ENCODE measurements at regions not wholly inside any gene's neighbourhood (a gene's known extent, or its start where the extent isn't known, plus 50 kb on each side); places are given as distances from the start of the nearest gene placed in this dataset.

- DNase-seq (ENCODE audit: low read depth) (no peak), FAIRE-seq (no peak)
- H3K27me3 Mint-ChIP-seq (ENCODE audit: low read depth, unreplicated experiment): no peaks in the 10 kb centered on the region
- no peaks in the 10 kb centered on the region for H3K4me1 Mint-ChIP-seq (ENCODE audit: low read depth, unreplicated experiment)
- Histone ChIP-seq H3K36me3 (ENCODE audit: insufficient read depth, low read length) (no peaks in the 10 kb centered on the region), H3K4me3 (ENCODE audit: insufficient read depth, low read depth, low read length) (no peak overlapping the region), H3K27me3 (ENCODE audit: insufficient read depth, low read length) (no peaks in the 10 kb centered on the region), H3K9me3 (ENCODE audit: insufficient read depth, low read depth, low read length) (no peaks in the 10 kb centered on the region), H2AFZ (ENCODE audit: low read depth, low read length) (no peak overlapping the region), H3K79me2 (ENCODE audit: insufficient read depth, low read length) (no peaks in the 10 kb centered on the region), H3K27ac (ENCODE audit: low read depth, low read length) (no peak overlapping the region), H3K4me2 (ENCODE audit: low read length) (no peak overlapping the region), H3K4me1 (ENCODE audit: insufficient read depth, low read length) (no peaks in the 10 kb centered on the region), H4K20me1 (ENCODE audit: insufficient read depth, low read length) (no peaks in the 10 kb centered on the region), H3K9ac (ENCODE audit: low read length) (no peak overlapping the region)
- no peak overlapping the region for H3K4me3 Mint-ChIP-seq (ENCODE audit: unreplicated experiment)
- no peak overlapping the region for H3K27ac Mint-ChIP-seq (ENCODE audit: unreplicated experiment)
- H3K36me3 Mint-ChIP-seq (ENCODE audit: low read depth, unreplicated experiment): no peaks in the 10 kb centered on the region
- TF ChIP-seq EZH2 (IDR thresholded peaks at IDR 0.05; ENCODE audit: insufficient read depth, low read length): no peak
- TF ChIP-seq CTCF (IDR thresholded peaks at IDR 0.05; ENCODE audit: insufficient read depth, low read depth, low read length): no peak
- no peaks in the 10 kb centered on the region for H3K9me3 Mint-ChIP-seq (ENCODE audit: unreplicated experiment)
Observed at GRCh38 chr6:27053738-27054137, 193.8 kb upstream of the PRSS16 start.

GRCh38 chr6:27056615-27057014 is 190.9 kb upstream of the PRSS16 start:
- TF ChIP-seq EZH2 (IDR thresholded peaks at IDR 0.05; ENCODE audit: insufficient read depth, low read length): no peak
- no peak for TF ChIP-seq CTCF (IDR thresholded peaks at IDR 0.05; ENCODE audit: insufficient read depth, low read depth, low read length)

GRCh38 chr6:27059621-27060425 is 187.7 kb upstream of the PRSS16 start:
- TF ChIP-seq CTCF (IDR thresholded peaks at IDR 0.05; ENCODE audit: insufficient read depth, low read depth, low read length): no peak
- no peak for TF ChIP-seq EZH2 (IDR thresholded peaks at IDR 0.05; ENCODE audit: insufficient read depth, low read length)
- H2AFZ ChIP-seq (ENCODE audit: low read depth, low read length): no peak overlapping the region
- H3K9ac ChIP-seq (ENCODE audit: low read length): no peak overlapping the region
- DNase-seq (ENCODE audit: low read depth) (no peak), FAIRE-seq (no peak)
- no peaks in the 10 kb centered on the region for H4K20me1 ChIP-seq (ENCODE audit: insufficient read depth, low read length)
- H3K4me3 ChIP-seq (ENCODE audit: insufficient read depth, low read depth, low read length): no peak overlapping the region
- Mint-ChIP-seq H3K9me3 (ENCODE audit: unreplicated experiment) (no peaks in the 10 kb centered on the region), H3K27me3 (ENCODE audit: low read depth, unreplicated experiment) (no peaks in the 10 kb centered on the region), H3K4me1 (ENCODE audit: low read depth, unreplicated experiment) (peaks cover 3% of the 10 kb centered on the region), H3K27ac (ENCODE audit: unreplicated experiment) (no peak overlapping the region), H3K4me3 (ENCODE audit: unreplicated experiment) (no peak overlapping the region), H3K36me3 (ENCODE audit: low read depth, unreplicated experiment) (no peaks in the 10 kb centered on the region)
- no peaks in the 10 kb centered on the region for H3K4me1 ChIP-seq (ENCODE audit: insufficient read depth, low read length)
- H3K27ac ChIP-seq (ENCODE audit: low read depth, low read length): no peak overlapping the region
- no peaks in the 10 kb centered on the region for H3K36me3 ChIP-seq (ENCODE audit: insufficient read depth, low read length)
- H3K79me2 ChIP-seq (ENCODE audit: insufficient read depth, low read length): no peaks in the 10 kb centered on the region
- H3K9me3 ChIP-seq (ENCODE audit: insufficient read depth, low read depth, low read length): no peaks in the 10 kb centered on the region
- H3K27me3 ChIP-seq (ENCODE audit: insufficient read depth, low read length): no peaks in the 10 kb centered on the region
- H3K4me2 ChIP-seq (ENCODE audit: low read length): no peak overlapping the region

More at GRCh38 chr6:27056615-27057014, 190.9 kb upstream of the PRSS16 start:
- no peak overlapping the region for H2AFZ ChIP-seq (ENCODE audit: low read depth, low read length)
- no peaks in the 10 kb centered on the region for H4K20me1 ChIP-seq (ENCODE audit: insufficient read depth, low read length)
- Mint-ChIP-seq H3K9me3 (ENCODE audit: unreplicated experiment) (no peaks in the 10 kb centered on the region), H3K4me3 (ENCODE audit: unreplicated experiment) (no peak overlapping the region), H3K36me3 (ENCODE audit: low read depth, unreplicated experiment) (no peaks in the 10 kb centered on the region), H3K27me3 (ENCODE audit: low read depth, unreplicated experiment) (no peaks in the 10 kb centered on the region), H3K4me1 (ENCODE audit: low read depth, unreplicated experiment) (peaks cover 3% of the 10 kb centered on the region), H3K27ac (ENCODE audit: unreplicated experiment) (no peak overlapping the region)
- H3K79me2 ChIP-seq (ENCODE audit: insufficient read depth, low read length): no peaks in the 10 kb centered on the region
- DNase-seq (ENCODE audit: low read depth) (no peak), FAIRE-seq (no peak)
- no peak overlapping the region for H3K4me2 ChIP-seq (ENCODE audit: low read length)
- no peaks in the 10 kb centered on the region for H3K4me1 ChIP-seq (ENCODE audit: insufficient read depth, low read length)
- no peak overlapping the region for H3K9ac ChIP-seq (ENCODE audit: low read length)
- H3K27me3 ChIP-seq (ENCODE audit: insufficient read depth, low read length): no peaks in the 10 kb centered on the region
- H3K9me3 ChIP-seq (ENCODE audit: insufficient read depth, low read depth, low read length): no peaks in the 10 kb centered on the region
- H3K27ac ChIP-seq (ENCODE audit: low read depth, low read length): no peak overlapping the region
- H3K4me3 ChIP-seq (ENCODE audit: insufficient read depth, low read depth, low read length): no peak overlapping the region
- H3K36me3 ChIP-seq (ENCODE audit: insufficient read depth, low read length): no peaks in the 10 kb centered on the region

Measured in astrocyte (in vitro differentiated cells and primary cell).